ENCODE measurements at regions not wholly inside any gene's neighbourhood (a gene's known extent, or its start where the extent isn't known, plus 50 kb on each side); places are given as distances from the start of the nearest gene placed in this dataset.

DNA sequence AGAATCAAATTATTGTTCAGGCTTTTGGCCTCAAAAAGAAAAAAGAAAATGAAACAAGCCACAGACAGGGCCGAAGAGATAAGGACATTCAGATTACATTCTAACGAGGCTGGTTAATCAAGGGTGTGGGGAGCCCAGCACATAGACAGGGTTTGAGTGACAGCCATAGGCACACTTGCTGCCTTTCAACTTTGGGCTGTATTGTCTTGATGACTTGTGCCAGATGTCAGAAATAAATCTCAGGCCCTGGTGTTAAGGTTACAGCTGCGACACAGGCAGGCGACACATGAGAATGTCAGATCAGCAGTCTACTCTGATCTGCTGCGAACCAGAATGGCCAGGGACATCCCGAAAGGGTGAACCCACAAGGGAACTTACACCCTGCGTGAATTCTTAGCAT, 231.2 kb upstream of the ARRDC4 start:
- TF ChIP-seq, protein P1, sequence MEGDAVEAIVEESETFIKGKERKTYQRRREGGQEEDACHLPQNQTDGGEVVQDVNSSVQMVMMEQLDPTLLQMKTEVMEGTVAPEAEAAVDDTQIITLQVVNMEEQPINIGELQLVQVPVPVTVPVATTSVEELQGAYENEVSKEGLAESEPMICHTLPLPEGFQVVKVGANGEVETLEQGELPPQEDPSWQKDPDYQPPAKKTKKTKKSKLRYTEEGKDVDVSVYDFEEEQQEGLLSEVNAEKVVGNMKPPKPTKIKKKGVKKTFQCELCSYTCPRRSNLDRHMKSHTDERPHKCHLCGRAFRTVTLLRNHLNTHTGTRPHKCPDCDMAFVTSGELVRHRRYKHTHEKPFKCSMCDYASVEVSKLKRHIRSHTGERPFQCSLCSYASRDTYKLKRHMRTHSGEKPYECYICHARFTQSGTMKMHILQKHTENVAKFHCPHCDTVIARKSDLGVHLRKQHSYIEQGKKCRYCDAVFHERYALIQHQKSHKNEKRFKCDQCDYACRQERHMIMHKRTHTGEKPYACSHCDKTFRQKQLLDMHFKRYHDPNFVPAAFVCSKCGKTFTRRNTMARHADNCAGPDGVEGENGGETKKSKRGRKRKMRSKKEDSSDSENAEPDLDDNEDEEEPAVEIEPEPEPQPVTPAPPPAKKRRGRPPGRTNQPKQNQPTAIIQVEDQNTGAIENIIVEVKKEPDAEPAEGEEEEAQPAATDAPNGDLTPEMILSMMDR (IDR thresholded peaks at IDR 0.05; ENCODE audit: poor library complexity) = no peak
- no peak for TF ChIP-seq EZH2 (IDR thresholded peaks at IDR 0.05; ENCODE audit: borderline replicate concordance)
